ENCODE measurements at regions not wholly inside any gene's neighbourhood (a gene's known extent, or its start where the extent isn't known, plus 50 kb on each side); places are given as distances from the start of the nearest gene placed in this dataset.

DNA sequence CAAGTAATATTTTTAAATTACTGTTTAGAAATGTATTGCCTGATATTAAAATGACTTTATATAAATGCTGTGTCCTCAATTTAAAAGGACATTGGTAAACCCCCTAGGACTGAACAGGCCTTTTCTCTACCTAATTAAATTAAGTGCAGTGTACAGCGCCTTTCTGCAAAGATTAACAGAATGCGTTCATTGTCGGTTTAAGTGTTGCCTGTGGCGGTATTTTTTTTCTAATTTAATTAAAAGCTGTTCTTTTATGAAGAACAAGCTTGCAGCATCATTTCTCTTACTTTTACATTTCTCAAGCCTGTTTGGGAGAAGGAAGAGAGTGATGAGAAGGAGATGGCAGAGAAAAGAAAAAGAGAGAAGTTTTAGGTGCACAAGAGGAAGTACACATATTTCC is 344.9 kb downstream of the CPS1 start:
- TF ChIP-seq, protein P1, sequence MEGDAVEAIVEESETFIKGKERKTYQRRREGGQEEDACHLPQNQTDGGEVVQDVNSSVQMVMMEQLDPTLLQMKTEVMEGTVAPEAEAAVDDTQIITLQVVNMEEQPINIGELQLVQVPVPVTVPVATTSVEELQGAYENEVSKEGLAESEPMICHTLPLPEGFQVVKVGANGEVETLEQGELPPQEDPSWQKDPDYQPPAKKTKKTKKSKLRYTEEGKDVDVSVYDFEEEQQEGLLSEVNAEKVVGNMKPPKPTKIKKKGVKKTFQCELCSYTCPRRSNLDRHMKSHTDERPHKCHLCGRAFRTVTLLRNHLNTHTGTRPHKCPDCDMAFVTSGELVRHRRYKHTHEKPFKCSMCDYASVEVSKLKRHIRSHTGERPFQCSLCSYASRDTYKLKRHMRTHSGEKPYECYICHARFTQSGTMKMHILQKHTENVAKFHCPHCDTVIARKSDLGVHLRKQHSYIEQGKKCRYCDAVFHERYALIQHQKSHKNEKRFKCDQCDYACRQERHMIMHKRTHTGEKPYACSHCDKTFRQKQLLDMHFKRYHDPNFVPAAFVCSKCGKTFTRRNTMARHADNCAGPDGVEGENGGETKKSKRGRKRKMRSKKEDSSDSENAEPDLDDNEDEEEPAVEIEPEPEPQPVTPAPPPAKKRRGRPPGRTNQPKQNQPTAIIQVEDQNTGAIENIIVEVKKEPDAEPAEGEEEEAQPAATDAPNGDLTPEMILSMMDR (IDR thresholded peaks at IDR 0.05), result no peak
- no peak for TF ChIP-seq EZH2 (IDR thresholded peaks at IDR 0.05)
- TF ChIP-seq EZH2phosphoT487 (IDR thresholded peaks at IDR 0.05), result no peak
